ENCODE measurements at regions not wholly inside any gene's neighbourhood (a gene's known extent, or its start where the extent isn't known, plus 50 kb on each side); places are given as distances from the start of the nearest gene placed in this dataset.

DNA sequence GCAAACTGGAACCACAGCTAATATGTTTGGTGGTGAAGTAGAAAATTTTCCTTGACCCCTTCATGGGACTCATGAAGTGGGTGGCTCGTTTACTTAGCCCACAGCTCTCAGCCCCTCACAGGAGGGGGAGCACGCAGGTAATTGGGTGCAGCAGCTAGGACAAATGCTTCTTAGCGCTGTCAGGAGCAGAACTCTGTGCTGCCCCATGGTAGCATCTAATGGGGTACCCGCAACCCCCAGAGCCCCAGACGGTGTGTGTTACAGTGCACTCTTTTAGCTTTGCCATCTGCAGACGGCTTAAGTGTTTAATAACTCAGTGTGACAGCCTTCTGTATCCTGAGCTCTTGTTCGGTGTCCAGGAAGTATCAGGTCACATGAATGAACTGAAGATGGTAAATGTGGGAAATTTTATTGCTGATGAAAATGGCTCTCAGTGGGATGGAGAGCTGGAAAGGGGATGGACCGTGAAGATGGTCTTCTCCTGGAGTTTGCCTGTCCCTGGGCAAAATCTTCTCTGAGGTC lies 189.6 kb upstream of the ZRANB2 start:
- no peak for DNase-seq
- in situ Hi-C loops (cut with HindIII; ENCODE audit: low pct_ligation_motif_present, low pct_unique_long_range_greater_than_20kb, low sequenced_read_pairs) = no loop called here

DNA sequence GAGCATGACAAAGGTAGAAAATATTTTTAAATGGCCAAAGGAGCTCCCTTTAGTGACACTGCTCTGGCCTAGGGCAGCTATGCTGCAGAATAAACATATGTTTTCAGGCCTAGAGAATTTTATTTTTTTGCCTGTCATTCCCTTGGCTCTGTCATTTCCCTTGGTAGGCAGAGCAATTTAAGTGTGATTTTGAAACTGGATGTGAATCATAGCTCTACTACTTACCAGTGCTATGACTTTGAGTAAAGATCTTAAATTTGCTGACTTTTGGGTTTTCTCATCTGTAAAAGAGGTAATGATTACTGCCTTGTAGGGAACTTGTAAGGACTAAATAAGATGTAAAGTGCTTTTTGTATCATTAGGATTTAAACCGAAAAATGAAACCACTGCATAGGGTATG lies 189.0 kb upstream of the ZRANB2 start:
- DNase-seq = no peak
- in situ Hi-C loops (cut with HindIII; ENCODE audit: low pct_ligation_motif_present, low pct_unique_long_range_greater_than_20kb, low sequenced_read_pairs) = no loop called here

DNA sequence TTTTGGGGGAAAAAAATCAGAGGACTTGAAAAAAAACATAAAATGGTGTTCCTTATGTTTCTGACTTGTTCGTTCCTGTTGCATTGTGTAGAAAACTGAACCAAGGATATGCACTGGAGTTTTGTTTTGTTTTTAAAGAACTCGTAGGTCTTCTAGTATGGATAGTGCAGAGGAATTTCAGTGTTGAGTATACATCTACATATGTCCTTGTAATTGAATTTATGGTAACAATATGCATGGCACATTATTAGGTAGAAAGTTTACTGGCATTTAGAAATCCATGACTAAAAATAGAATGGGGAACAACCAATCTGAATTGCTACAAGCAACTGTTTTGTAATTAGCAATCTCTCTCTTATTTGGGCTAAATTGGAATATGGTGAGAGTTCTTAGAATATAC lies 188.3 kb upstream of the ZRANB2 start:
- in situ Hi-C loops (cut with HindIII; ENCODE audit: low pct_ligation_motif_present, low pct_unique_long_range_greater_than_20kb, low sequenced_read_pairs) = no loop called here

DNA sequence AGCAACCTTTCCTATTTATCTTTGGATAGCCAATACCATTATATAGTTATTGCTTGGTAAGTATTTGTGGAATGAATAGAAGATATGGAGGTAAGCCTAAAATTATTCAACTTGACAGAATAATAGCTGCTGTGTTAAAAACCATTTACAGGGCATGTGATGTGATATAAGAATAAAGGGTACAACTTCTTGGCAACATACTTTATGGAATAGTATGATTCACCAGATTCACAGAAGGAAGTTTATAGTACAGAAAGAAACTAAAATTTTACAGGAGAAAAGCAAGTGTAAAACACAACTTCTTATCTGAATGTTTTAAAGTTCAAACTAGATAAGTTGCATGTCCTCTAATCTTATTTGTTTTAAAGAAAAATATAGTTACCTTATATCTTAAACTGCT lies 186.4 kb upstream of the ZRANB2 start:
- in situ Hi-C loops (cut with HindIII; ENCODE audit: low pct_ligation_motif_present, low pct_unique_long_range_greater_than_20kb, low sequenced_read_pairs) = no loop called here
- DNase-seq = no peak

More for the DNA sequence above, 188.3 kb upstream of the ZRANB2 start:
- no peak for DNase-seq

DNA sequence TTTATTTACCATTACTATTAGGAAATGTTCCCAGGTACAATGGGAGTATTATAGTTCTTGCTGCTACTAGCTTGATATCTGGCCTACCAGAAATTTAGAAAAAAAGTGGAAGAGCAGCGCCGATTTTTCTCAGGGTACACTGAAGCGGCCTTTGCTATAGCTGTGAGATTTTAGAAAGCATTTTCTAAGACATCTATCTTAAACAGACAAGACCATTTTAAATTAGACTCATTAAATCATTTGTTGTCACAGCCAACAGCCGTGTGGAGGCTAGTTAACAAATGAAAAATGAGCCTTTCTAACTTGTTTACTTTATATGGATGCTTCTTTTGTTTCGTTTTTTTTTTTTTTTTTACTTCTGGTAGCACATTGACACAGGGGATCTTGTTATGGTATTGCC lies 183.2 kb upstream of the ZRANB2 start:
- no peak for DNase-seq

DNA sequence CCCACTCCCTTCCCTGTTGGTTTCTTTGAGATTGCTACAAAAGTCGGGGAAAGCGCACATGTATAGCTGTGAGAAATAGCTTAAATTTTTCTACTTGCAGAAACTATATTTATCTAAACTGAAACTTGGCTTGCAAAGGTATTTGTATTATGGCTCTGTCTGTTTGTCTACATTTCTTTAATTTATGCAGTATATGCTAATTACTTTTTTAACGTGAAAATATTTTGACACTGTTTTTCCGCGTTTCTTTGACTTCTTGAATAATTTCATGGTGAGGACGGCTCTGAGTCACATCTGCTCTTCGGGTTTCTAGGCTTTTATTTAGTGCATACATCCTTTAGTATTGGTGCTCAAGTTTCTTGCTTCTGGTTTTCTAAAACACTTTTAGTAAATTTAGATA lies 182.1 kb upstream of the ZRANB2 start:
- in situ Hi-C loops (cut with HindIII; ENCODE audit: low pct_ligation_motif_present, low pct_unique_long_range_greater_than_20kb, low sequenced_read_pairs) = no loop called here
- no peak for DNase-seq

More for the DNA sequence above, 183.2 kb upstream of the ZRANB2 start:
- in situ Hi-C loops (cut with HindIII; ENCODE audit: low pct_ligation_motif_present, low pct_unique_long_range_greater_than_20kb, low sequenced_read_pairs) = no loop called here

DNA sequence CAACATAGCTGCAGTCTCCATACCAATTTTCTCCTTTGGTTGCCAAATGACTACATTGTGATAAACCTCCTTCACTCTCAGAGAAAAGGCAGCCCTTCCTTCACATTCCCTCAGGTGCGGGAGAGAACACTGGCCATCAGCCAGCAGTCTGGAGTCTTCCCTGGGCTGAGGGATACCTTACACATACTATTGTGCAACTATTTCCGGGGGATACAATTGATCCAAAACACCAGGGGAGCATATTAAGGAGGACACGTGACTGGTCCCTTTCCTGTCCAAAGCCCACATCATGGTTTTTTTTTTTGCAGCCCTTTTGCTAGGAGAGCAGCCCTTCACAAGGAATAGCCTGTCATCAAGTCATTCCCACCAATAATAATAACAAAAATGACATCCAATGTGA lies 172.1 kb upstream of the ZRANB2 start:
- no peak for DNase-seq
- in situ Hi-C loops (cut with HindIII; ENCODE audit: low pct_ligation_motif_present, low pct_unique_long_range_greater_than_20kb, low sequenced_read_pairs) = no loop called here

DNA sequence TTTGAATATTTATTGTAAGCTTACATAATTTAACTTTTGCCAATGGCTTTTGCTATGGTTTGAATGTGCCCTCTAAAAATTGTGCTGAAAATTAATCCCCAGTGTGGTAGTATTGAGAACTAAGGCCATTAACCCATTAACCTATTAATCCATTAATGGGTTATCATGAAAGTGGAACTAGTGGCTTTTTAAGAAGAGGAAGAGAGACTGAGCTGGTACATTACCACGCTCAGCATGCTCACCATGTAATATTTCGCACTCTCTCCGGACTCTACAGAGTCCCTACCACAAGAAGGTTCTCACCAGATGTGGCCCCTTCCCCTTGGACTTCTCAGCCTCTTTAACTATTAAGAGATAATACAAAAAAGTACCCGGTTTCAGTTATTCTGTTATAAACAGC lies 164.4 kb upstream of the ZRANB2 start:
- in situ Hi-C loops (cut with HindIII; ENCODE audit: low pct_ligation_motif_present, low pct_unique_long_range_greater_than_20kb, low sequenced_read_pairs) = no loop called here
- DNase-seq = no peak

DNA sequence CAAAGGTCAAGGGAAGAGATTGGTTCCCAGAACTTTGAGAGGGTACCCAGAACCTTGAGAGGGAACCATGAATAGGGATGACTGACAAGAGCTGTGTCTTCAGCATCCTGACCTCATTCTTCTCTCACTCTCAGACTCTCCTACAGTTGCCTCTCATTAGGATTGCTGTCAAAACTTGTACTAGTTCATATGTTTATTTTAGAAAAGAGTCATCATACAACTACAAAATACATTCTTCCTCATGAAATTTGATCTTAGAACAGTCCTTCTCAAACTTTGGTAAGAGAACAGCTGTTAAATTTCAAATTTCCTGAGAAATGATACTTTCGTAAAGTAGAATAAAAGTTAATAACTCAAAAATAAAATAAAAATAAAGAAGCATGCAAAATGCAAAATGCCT lies 161.4 kb upstream of the ZRANB2 start:
- in situ Hi-C loops (cut with HindIII; ENCODE audit: low pct_ligation_motif_present, low pct_unique_long_range_greater_than_20kb, low sequenced_read_pairs) = no loop called here
- no peak for DNase-seq

DNA sequence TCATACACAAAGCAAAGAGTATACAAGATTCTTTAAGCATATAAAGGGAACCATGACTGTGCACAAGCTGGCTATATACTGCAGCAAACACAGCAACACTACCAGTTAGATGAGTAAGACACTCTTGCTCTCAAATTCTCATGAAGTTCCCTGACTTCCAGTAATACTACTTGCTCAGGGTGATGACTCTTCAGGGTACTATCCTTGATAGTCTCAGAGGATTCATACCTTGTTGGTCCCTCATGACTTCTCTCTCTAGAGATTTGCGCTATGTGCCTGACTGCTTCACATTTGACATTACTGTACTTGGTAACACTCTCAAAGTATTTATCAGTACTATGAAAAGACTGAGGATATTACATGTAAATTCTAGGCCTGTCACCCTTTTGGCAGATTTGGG lies 159.8 kb upstream of the ZRANB2 start:
- in situ Hi-C loops (cut with HindIII; ENCODE audit: low pct_ligation_motif_present, low pct_unique_long_range_greater_than_20kb, low sequenced_read_pairs) = no loop called here
- DNase-seq = no peak

DNA sequence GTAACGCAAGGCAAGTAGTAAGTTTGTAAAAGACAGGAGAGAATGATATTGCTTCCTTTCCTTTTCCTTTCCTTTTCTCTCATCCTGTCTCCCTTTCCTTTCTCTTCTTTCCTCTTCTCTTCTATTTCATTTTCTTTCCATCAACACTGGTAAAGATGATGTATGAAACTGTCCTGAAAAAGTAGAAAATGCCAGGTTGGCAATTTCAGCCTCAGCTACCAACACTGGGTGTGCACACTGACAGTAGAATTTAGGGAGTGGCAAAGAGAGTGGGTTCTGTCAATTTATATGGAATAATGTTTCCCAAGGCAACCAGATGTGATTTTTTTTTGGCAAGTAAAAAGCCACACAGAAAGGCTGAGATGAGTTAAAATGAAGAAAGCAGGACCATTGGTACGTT lies 155.7 kb upstream of the ZRANB2 start:
- in situ Hi-C loops (cut with HindIII; ENCODE audit: low pct_ligation_motif_present, low pct_unique_long_range_greater_than_20kb, low sequenced_read_pairs) = no loop called here
- DNase-seq = no peak

DNA sequence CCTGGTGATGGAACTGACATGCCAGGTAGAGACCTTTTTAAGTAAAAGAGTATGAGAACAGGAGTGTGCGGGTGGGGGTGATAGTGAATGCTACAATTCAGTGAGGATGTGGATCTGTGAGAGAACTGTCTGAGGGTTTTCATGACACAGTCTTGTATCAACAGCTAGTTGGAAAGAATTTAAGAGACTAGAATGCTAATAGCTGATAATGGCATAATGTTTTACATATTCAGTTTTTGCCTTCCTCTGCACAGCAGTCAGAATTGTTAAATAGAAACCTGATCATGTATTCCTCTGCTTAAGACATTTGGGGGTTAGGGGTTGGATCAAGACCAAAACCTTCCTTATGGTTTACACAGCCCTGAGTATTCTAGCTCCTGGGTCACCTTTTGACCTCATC lies 152.8 kb upstream of the ZRANB2 start:
- in situ Hi-C loops (cut with HindIII; ENCODE audit: low pct_ligation_motif_present, low pct_unique_long_range_greater_than_20kb, low sequenced_read_pairs) = no loop called here
- no peak for DNase-seq

DNA sequence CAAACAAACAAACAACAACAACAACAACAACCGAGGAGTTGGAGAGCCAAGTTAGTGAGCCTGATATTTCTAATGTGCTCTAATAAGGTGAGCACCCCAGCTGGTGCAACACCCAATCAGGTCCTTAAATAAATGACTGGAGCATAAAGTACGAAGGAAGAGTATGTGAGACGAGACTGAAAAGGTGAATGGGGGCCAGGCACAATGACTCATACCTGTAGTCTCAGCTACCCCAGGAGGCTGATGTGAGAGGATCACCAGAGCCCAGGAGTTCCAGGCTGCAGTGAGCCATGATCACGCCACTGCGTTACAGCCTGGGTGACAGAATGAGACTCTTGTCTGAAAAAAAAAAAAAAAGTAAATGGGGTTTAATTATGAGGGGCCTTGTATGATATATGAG lies 152.0 kb upstream of the ZRANB2 start:
- no peak for DNase-seq
- in situ Hi-C loops (cut with HindIII; ENCODE audit: low pct_ligation_motif_present, low pct_unique_long_range_greater_than_20kb, low sequenced_read_pairs) = no loop called here

DNA sequence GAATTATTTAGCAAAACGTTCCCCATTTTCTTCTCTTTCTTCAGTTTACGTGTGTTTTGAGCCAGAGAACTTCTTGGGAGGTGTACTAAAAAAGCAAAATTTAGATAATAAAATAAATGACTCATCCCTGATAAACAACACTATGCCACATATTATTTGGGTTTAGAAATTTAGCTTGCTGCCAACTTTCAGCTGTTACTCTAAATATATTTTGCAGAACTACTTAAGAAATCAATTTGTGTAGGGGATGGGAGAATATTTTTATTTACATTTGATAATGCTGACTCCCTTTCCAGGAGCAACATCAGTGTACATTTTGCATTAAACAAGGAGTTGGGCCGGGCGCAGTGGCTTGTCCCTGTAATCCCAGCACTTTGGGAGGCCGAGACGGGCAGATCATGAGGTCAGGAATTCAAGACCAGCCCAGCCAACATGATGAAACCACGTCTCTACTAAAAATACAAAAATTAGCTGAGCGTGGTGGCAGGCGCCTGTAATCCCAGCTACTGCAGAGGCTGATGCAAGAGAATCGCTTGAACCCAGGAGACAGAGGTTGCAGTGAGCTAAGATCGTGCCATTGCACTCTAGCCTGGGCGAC lies 151.4 kb upstream of the ZRANB2 start:
- no peak for DNase-seq
- in situ Hi-C loops (cut with HindIII; ENCODE audit: low pct_ligation_motif_present, low pct_unique_long_range_greater_than_20kb, low sequenced_read_pairs) = no loop called here

DNA sequence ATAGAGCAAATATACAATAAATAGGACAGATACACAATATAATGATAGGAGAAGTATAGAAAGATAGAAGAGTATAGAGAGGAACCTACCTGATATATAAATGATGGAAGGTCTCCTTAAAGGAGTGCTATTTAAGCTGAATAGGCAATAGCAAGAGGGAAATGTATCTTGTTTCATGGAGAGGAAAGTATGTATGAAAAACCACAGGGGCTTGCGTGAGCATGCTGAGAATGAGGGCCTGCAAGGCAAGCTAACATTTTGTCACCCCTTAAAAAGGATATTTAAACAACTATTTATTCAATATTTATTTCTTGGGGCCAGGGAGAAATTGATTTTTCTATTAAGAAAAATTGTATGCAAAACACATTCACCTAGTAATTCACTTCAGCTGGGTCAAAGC lies 150.9 kb upstream of the ZRANB2 start:
- in situ Hi-C loops (cut with HindIII; ENCODE audit: low pct_ligation_motif_present, low pct_unique_long_range_greater_than_20kb, low sequenced_read_pairs) = no loop called here
- DNase-seq = no peak

DNA sequence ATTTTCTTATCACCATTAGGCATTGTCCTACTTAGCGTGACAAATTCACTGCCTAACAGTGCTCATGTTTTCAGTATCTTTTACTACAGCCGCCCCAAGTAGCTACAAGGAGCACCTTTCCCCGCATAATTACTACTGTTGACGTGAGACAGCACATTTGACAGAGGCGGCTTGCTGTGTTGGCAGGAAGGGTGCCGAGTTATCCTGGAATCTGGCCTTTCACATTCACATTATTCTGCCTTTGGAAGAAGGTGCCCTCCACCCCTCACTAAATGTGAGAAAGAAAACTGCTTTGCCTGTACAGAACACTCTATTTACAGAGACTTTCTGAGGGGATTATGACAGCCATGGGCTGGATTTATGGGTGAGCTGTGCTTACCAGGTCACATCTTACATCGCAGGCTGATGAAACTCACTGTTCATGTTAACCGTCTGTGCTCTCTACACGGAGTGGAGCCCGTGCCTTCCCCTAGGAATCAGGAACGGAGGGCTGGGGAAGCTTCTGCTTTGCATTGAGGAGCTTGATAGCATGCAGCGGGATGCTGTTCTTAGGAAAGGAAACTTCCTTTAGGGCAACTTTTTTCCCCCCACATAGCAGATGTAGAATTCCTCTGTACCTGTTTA lies 148.0 kb upstream of the ZRANB2 start:
- DNase-seq = no peak
- in situ Hi-C loops (cut with HindIII; ENCODE audit: low pct_ligation_motif_present, low pct_unique_long_range_greater_than_20kb, low sequenced_read_pairs) = no loop called here

DNA sequence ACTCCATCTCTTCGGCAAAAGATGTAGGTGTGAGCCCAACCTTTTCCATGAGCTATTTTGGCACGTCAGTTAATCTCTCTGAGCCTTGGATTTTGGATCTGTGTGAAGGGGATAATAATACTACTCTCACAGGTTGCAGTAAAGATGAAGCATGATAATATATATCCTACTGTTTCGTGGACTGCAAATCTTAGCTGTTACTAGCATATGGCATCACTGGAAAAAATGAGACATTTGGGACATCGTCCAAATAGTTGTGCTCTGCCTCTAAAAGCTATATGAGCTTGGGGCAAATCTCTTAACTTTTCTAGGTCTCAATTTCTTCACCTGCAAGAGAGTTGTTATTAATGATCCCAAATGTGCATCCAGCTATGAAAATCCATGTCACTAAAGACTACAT lies 147.4 kb upstream of the ZRANB2 start:
- no peak for DNase-seq
- in situ Hi-C loops (cut with HindIII; ENCODE audit: low pct_ligation_motif_present, low pct_unique_long_range_greater_than_20kb, low sequenced_read_pairs) = no loop called here

DNA sequence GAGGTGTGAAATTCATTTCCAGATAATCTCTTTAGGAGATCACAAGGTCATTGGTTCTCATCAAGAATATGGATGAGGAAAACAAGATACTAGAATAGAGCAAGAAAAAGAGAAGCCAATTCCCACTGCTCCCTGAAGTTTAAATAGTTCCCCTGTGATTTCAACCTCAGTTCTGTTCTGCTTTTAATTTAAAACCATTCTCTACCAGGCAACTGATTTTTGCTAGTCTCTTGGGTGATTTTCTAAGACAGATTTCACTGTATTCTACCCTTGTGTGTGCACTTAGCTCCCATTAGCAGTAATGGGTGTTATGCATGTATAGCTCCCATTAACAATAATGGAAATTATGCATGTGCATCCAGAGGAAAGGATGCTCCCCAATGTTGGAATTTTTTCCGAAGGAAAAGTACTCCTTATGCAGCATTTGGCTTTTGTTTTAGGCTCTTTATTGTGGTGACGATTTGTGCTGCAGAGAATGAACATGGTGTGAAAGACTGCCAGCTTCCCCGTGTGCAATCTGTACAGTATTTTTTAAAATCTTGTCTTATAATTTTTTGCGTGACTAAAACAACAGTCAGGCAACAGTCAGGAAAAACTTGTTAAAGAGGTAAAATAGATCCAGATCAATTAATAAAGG lies 144.0 kb upstream of the ZRANB2 start:
- no peak for DNase-seq

DNA sequence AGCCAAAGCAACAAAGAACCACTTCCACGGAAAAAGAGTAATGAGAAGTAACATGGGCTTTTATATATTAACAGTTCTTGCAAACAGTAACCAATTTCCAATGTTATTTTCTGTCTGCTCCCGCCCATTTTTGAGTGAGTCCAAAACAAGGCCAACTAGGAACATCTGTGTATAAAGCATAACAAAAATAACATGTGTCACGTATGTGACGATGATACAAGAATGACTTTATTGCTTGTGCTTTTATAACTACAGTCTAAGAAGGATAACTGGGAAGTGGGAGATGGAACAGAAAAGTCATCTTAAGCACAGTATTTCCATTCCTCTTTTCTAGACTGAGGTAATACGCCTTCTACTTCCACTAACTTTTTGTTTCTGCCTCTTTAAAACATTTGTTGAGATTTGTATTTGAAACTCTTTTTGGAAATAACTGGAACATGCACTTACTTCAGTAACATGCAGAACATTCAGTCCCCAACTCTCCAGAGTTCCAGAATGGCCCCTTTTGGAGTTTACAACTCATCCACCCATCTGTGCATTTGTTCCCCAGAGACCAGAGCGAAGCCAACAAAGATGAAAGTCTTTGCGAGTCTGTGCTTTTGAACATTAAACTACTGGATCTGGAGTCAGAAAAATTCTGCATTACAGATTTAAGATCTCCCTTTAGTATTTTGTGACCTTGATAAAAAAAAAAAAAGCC lies 143.0 kb upstream of the ZRANB2 start:
- DNase-seq = no peak
- in situ Hi-C loops (cut with HindIII; ENCODE audit: low pct_ligation_motif_present, low pct_unique_long_range_greater_than_20kb, low sequenced_read_pairs) = no loop called here

More for the DNA sequence above, 144.0 kb upstream of the ZRANB2 start:
- in situ Hi-C loops (cut with HindIII; ENCODE audit: low pct_ligation_motif_present, low pct_unique_long_range_greater_than_20kb, low sequenced_read_pairs) = no loop called here
